HepG2 (cell line): ENCODE measurements at regions not wholly inside any gene's neighbourhood (a gene's known extent, or its start where the extent isn't known, plus 50 kb on each side); places are given as distances from the start of the nearest gene placed in this dataset.

Source experiments
- ATF3 ChIP-seq: sonication (generic); formaldehyde crosslinking; IDR thresholded peaks from 2 replicates; pipeline ENCODE4 v1.4.0; 2020; ENCODE audit warnings: missing genetic modification reagents
- ATF7 ChIP-seq, 2 experiments: fragments of 450-650 bp in 1 of 2; sonication (generic) in 1 of 2; formaldehyde crosslinking in 1 of 2; IDR thresholded peaks; 2 replicates each; pipeline versions ENCODE4 v1.4.0 to v1.6.1; 2016 to 2020; ENCODE audit warnings: antibody characterized with exemption in 1 of 2, mild to moderate bottlenecking in 1 of 2, missing genetic modification reagents in 1 of 2
- CTCF ChIP-seq: sonication (generic); formaldehyde crosslinking; IDR thresholded peaks from 2 replicates; pipeline ENCODE4 v1.5.0; 2020; ENCODE audit warnings: mild to moderate bottlenecking, missing genetic modification reagents, moderate library complexity
- FOXP1 ChIP-seq, 2 experiments: fragments of 450-650 bp in 1 of 2; IDR thresholded peaks; 2 replicates each; pipeline ENCODE4 v1.6.1; 2017 to 2018; ENCODE audit warnings: antibody characterized with exemption in 1 of 2
- GTF3A ChIP-seq: sonication (generic); formaldehyde crosslinking; conservative IDR thresholded peaks from 2 replicates; pipeline ENCODE4 v1.4.0; 2020; ENCODE audit warnings: mild to moderate bottlenecking, missing genetic modification reagents
- KDM5A ChIP-seq: fragments of 200-600 bp; sonication (generic); IDR thresholded peaks from 2 replicates; pipeline ENCODE4 v1.7.0; 2018; ENCODE audit warnings: antibody characterized with exemption, mild to moderate bottlenecking, low read length, borderline replicate concordance
- MAX ChIP-seq: IDR thresholded peaks from 2 replicates; pipeline ENCODE4 v1.6.1; 2012; ENCODE audit warnings: inconsistent platforms
- NFYB ChIP-seq: sonication (generic); formaldehyde crosslinking; IDR thresholded peaks from 2 replicates; pipeline ENCODE4 v1.4.0; 2020; ENCODE audit warnings: missing genetic modification reagents
- POLR2A ChIP-seq, 2 experiments: IDR thresholded peaks; 2 replicates each; pipeline ENCODE4 v1.6.1; 2011; ENCODE audit warnings: low read depth in 2 of 2, low read length in 2 of 2, mild to moderate bottlenecking in 1 of 2, moderate library complexity in 1 of 2; ENCODE audit not compliant: insufficient read depth in 1 of 2
- ZMYM3 ChIP-seq: sonication (generic); formaldehyde crosslinking; IDR thresholded peaks from 2 replicates; pipeline ENCODE4 v1.5.1; 2020; ENCODE audit warnings: mild to moderate bottlenecking, missing genetic modification reagents
- ZNF740 ChIP-seq: sonication (generic); formaldehyde crosslinking; IDR thresholded peaks from 2 replicates; pipeline ENCODE4 v1.4.0; 2020; ENCODE audit warnings: missing genetic modification reagents
- ZZZ3 ChIP-seq: sonication (generic); formaldehyde crosslinking; IDR thresholded peaks from 2 replicates; pipeline ENCODE4 v1.4.0; 2020; ENCODE audit warnings: missing genetic modification reagents, mild to moderate bottlenecking, borderline replicate concordance

- no peak for TF ChIP-seq ZZZ3 (CRISPR knock-in tag)
- TF ChIP-seq GTF3A (CRISPR knock-in tag) = no peak
- TF ChIP-seq ATF3 (CRISPR knock-in tag) = no peak
- no peak for TF ChIP-seq ZNF740
- no peak for TF ChIP-seq POLR2A (IDR thresholded peaks at IDR 0.05; ENCODE audit: insufficient read depth in 1 of 2, low read depth in 2 of 2, low read length in 2 of 2)
- no peak for TF ChIP-seq ATF7 (IDR thresholded peaks at IDR 0.05)
- TF ChIP-seq ATF7 (CRISPR knock-in tag; IDR thresholded peaks at IDR 0.05) = no peak
- no peak for TF ChIP-seq FOXP1 (IDR thresholded peaks at IDR 0.05)
- no peak for TF ChIP-seq FOXP1 (CRISPR knock-in tag; IDR thresholded peaks at IDR 0.05)
- no peak for TF ChIP-seq MAX
- TF ChIP-seq CTCF (CRISPR knock-in tag) = no peak
- TF ChIP-seq KDM5A = no peak
- TF ChIP-seq NFYB (CRISPR knock-in tag) = no peak
- TF ChIP-seq ZMYM3 = no peak
These were observed 493.8 kb downstream of the SHQ1 start for GRCh38 chr3:72354486-72354885.
